WTC11 (cell line): ENCODE measurements at regions not wholly inside any gene's neighbourhood (a gene's known extent, or its start where the extent isn't known, plus 50 kb on each side); places are given as distances from the start of the nearest gene placed in this dataset.
"Not testable (repeated sequence)": the region's sequence is repeated elsewhere in the genome, so short reads cannot be mapped to it uniquely, and the experiment has no call there.

Experiments
- ATAC-seq: fragments of 200-7000 bp; cut with Tn5 transposase; 2 replicates; pipeline ENCODE4 v1.10.0; 2021; ENCODE audit warnings: mild to moderate bottlenecking, moderate library complexity
- CTCF ChIA-PET: fragments of 300-600 bp; sonication (Branson Sonifier 250); formaldehyde crosslinking; loops from one replicate; lab custom pipeline; 2021; ENCODE audit warnings: antibody characterized with exemption; lab: Charles Lee
- POLR2A ChIA-PET: fragments of 350-600 bp; sonication (Branson Sonifier 250); formaldehyde crosslinking; loops from one replicate; lab custom pipeline; 2021; ENCODE audit warnings: antibody characterized with exemption; lab: Charles Lee
- DNase-seq: peaks from one replicate; pipeline ENCODE4 v3.0.0; 2021; ENCODE audit warnings: low spot score
- H3K27ac Mint-ChIP-seq: 2 replicates; pipeline ENCODE4 v1.8.0; 2021; ENCODE audit warnings: mixed read lengths
- H3K27me3 Mint-ChIP-seq: 2 replicates; pipeline ENCODE4 v1.8.0; 2021; ENCODE audit warnings: low read depth, mild to moderate bottlenecking, moderate library complexity, mixed read lengths
- H3K36me3 Mint-ChIP-seq: 2 replicates; pipeline ENCODE4 v1.8.0; 2021; ENCODE audit warnings: mixed read lengths
- H3K4me1 Mint-ChIP-seq: 2 replicates; pipeline ENCODE4 v1.8.0; 2022; ENCODE audit warnings: mixed read lengths
- H3K4me3 Mint-ChIP-seq: 2 replicates; pipeline ENCODE4 v1.8.0; 2021; ENCODE audit warnings: mild to moderate bottlenecking, moderate library complexity, mixed read lengths
- H3K9me3 Mint-ChIP-seq: 2 replicates; pipeline ENCODE4 v1.8.0; 2021; ENCODE audit warnings: mixed read lengths
- CBFB ChIP-seq: sonication (generic); formaldehyde crosslinking; IDR thresholded peaks from 2 replicates; pipeline ENCODE4 v1.8.1; 2022; ENCODE audit warnings: mild to moderate bottlenecking, low read depth, missing genetic modification reagents
- FOXP1 ChIP-seq: sonication (generic); formaldehyde crosslinking; IDR thresholded peaks from 2 replicates; pipeline ENCODE4 v1.8.0; 2022; ENCODE audit warnings: missing genetic modification reagents, mild to moderate bottlenecking, moderate library complexity, borderline replicate concordance
- GABPB1 ChIP-seq: sonication (generic); formaldehyde crosslinking; IDR thresholded peaks from 2 replicates; pipeline ENCODE4 v1.8.1; 2023; ENCODE audit warnings: mild to moderate bottlenecking, missing genetic modification reagents
- GTF2I ChIP-seq: fragments of 250-450 bp; sonication (Bioruptor Pico); conservative IDR thresholded peaks from 2 replicates; pipeline ENCODE4 v1.4.0; 2021; ENCODE audit warnings: mild to moderate bottlenecking
- HMGA2 ChIP-seq: fragments of 250-450 bp; sonication (Bioruptor Pico); IDR thresholded peaks from 2 replicates; pipeline ENCODE4 v1.4.0; 2021; ENCODE audit warnings: mild to moderate bottlenecking, moderate library complexity
- MXD4 ChIP-seq: fragments of 250-450 bp; sonication (Bioruptor Pico); IDR thresholded peaks from 2 replicates; pipeline ENCODE4 v1.8.0; 2021; ENCODE audit warnings: mild to moderate bottlenecking, moderate library complexity, borderline replicate concordance
- MYBL2 ChIP-seq: sonication (generic); formaldehyde crosslinking; IDR thresholded peaks from 2 replicates; pipeline ENCODE4 v1.8.1; 2023; ENCODE audit warnings: mild to moderate bottlenecking, moderate library complexity, missing genetic modification reagents
- NR1H2 ChIP-seq: sonication (generic); formaldehyde crosslinking; IDR thresholded peaks from 2 replicates; pipeline ENCODE4 v1.9.0; 2021; ENCODE audit warnings: mild to moderate bottlenecking, moderate library complexity, missing genetic modification reagents
- OVOL2 ChIP-seq: fragments of 250-450 bp; sonication (Bioruptor Pico); IDR thresholded peaks from 2 replicates; pipeline ENCODE4 v1.9.0; 2021; ENCODE audit warnings: mild to moderate bottlenecking, borderline replicate concordance
- RELA ChIP-seq: sonication (generic); formaldehyde crosslinking; IDR thresholded peaks from 2 replicates; pipeline ENCODE4 v1.8.1; 2022; ENCODE audit warnings: missing genetic modification reagents, mild to moderate bottlenecking, borderline replicate concordance
- SMAD4 ChIP-seq: sonication (generic); formaldehyde crosslinking; IDR thresholded peaks from 2 replicates; pipeline ENCODE4 v1.8.0; 2022; ENCODE audit warnings: mild to moderate bottlenecking, missing genetic modification reagents
- TCF7 ChIP-seq: sonication (generic); formaldehyde crosslinking; IDR thresholded peaks from 2 replicates; pipeline ENCODE4 v1.8.0; 2022; ENCODE audit warnings: mild to moderate bottlenecking, low read depth, missing genetic modification reagents, moderate library complexity
- TP53 ChIP-seq: sonication (generic); formaldehyde crosslinking; IDR thresholded peaks from 2 replicates; pipeline ENCODE4 v1.8.1; 2023; ENCODE audit warnings: mild to moderate bottlenecking, missing genetic modification reagents
- TF ChIP-seq, protein P1 (sequence below): fragments of 250-450 bp; sonication (Bioruptor Pico); conservative IDR thresholded peaks from 2 replicates; pipeline ENCODE4 v1.9.0; 2021; ENCODE audit warnings: mild to moderate bottlenecking
- TF ChIP-seq, protein P2 (sequence below): sonication (generic); formaldehyde crosslinking; IDR thresholded peaks from 2 replicates; pipeline ENCODE4 v1.8.0; 2022; ENCODE audit warnings: mild to moderate bottlenecking, missing genetic modification reagents
- TF ChIP-seq, protein P3 (sequence below): sonication (generic); formaldehyde crosslinking; IDR thresholded peaks from 2 replicates; pipeline ENCODE4 v1.8.0; 2022; ENCODE audit warnings: mild to moderate bottlenecking, missing genetic modification reagents
- TF ChIP-seq, protein P4 (sequence below): fragments of 250-450 bp; sonication (Bioruptor Pico); IDR thresholded peaks from 2 replicates; pipeline ENCODE4 v1.9.0; 2021; ENCODE audit warnings: mild to moderate bottlenecking, borderline replicate concordance
- TF ChIP-seq, protein P5 (sequence below): sonication (generic); formaldehyde crosslinking; IDR thresholded peaks from 2 replicates; pipeline ENCODE4 v1.8.1; 2023; ENCODE audit warnings: mild to moderate bottlenecking, missing genetic modification reagents, moderate library complexity
- TF ChIP-seq, protein P6 (sequence below): sonication (generic); formaldehyde crosslinking; IDR thresholded peaks from 2 replicates; pipeline ENCODE4 v1.8.1; 2023; ENCODE audit warnings: mild to moderate bottlenecking, missing genetic modification reagents, borderline replicate concordance

DNA sequence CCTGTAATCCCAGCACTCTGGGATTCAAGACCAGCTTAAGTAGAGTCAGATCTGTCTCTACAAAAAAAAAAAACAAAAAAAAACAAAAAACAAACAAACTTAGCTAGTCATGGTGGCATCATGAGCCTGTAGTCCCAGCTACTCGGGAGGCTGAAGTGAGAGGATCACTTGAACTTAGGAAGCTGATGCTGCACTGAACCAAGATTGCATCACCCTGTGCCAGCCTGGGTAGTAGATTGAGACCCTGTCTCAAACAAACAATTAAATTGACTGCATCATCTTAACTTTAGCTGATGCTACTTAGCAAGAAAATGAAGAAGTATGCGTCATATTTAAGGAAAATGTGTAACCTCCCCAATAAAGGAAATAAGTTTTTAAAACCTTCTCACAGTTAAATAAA, 136.6 kb upstream of the ATXN7L3B start:
- POLR2A ChIA-PET: no interaction called here
- no peak for TF ChIP-seq MXD4 (CRISPR knock-in tag)
- peak; percentile 91 for TF ChIP-seq GABPB1 (CRISPR knock-in tag)
- TF ChIP-seq, all 79 proteins: peak for 1
- H3K4me3 Mint-ChIP-seq: no peak overlapping the region
- ATAC-seq (no peak), DNase-seq (no peak)
- H3K36me3 Mint-ChIP-seq: no peaks in the 10 kb centered on the region
- 0 out of 2 replicates have a peak overlapping the region, but pooled peaks have one; percentile 36 for H3K27ac Mint-ChIP-seq
- peaks cover 6% of the 10 kb centered on the region for H3K4me1 Mint-ChIP-seq
- no peaks in the 10 kb centered on the region for H3K9me3 Mint-ChIP-seq
- H3K27me3 Mint-ChIP-seq: no peaks in the 10 kb centered on the region
- CTCF ChIA-PET: no interaction called here

DNA sequence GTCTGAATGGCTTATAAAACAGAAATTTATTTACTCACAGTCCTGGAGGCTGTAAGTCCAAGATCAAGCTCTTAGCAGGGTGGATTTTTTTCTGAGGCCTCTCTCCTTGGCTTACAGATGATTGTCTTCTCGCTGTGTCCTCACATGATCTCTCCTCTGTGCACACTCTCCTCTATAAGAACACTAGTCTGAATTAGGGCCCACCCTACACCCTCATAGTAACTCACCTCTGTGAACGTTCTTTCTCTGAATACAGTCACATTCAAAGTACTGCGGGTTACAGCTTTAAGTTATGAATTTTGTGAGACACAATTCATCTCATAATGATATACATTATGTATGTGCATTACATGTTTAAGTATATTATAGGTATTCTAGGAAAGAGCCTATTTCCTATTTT, 135.7 kb upstream of the ATXN7L3B start:
- DNase-seq (no peak), ATAC-seq (no peak)
- Mint-ChIP-seq H3K27me3 (no peaks in the 10 kb centered on the region), H3K9me3 (no peaks in the 10 kb centered on the region), H3K4me3 (no peak overlapping the region), H3K36me3 (no peaks in the 10 kb centered on the region), H3K4me1 (peaks cover 12% of the 10 kb centered on the region), H3K27ac (no peak overlapping the region)
- POLR2A ChIA-PET: no interaction called here
- CTCF ChIA-PET: no interaction called here
- TF ChIP-seq, protein P1, sequence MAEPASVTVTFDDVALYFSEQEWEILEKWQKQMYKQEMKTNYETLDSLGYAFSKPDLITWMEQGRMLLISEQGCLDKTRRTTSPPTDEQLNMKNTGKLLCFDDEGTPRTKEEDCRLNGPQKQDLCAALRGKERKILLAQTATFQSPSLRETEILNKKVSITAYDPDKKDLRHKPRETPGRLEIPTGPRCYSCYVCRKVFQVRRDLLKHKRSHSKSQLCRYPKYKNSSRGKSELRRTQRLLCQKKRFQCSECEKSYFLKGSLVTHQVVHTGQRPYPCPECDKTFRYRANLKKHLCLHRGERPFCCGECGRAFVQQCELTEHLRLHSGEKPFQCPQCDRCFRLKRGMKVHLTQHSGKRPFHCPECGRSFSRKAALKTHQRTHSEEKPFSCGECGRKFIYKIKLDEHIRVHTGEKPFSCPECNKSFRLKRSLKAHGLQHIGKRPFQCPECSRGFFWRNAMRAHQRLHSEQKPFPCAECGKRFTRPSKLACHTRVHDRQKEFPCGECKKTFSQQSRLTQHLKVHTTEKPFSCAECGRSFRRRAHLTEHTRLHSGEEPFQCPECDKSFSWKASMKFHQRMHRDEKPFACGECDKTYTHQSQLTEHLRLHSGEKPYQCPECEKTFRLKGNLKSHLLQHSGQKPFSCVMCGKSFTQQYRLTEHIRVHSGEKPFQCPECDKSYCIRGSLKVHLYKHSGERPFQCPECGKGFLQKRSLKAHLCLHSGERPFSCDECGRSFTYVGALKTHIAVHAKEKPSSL (CRISPR knock-in tag): no peak
- TF ChIP-seq, protein P2, sequence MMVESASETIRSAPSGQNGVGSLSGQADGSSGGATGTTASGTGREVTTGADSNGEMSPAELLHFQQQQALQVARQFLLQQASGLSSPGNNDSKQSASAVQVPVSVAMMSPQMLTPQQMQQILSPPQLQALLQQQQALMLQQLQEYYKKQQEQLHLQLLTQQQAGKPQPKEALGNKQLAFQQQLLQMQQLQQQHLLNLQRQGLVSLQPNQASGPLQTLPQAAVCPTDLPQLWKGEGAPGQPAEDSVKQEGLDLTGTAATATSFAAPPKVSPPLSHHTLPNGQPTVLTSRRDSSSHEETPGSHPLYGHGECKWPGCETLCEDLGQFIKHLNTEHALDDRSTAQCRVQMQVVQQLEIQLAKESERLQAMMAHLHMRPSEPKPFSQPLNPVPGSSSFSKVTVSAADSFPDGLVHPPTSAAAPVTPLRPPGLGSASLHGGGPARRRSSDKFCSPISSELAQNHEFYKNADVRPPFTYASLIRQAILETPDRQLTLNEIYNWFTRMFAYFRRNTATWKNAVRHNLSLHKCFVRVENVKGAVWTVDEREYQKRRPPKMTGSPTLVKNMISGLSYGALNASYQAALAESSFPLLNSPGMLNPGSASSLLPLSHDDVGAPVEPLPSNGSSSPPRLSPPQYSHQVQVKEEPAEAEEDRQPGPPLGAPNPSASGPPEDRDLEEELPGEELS (CRISPR knock-in tag): no peak
- TF ChIP-seq TCF7 (CRISPR knock-in tag) (no peak), OVOL2 (no peak), GTF2I (CRISPR knock-in tag) (no peak), RELA (CRISPR knock-in tag) (no peak), SMAD4 (CRISPR knock-in tag) (no peak), NR1H2 (CRISPR knock-in tag) (no peak), CBFB (CRISPR knock-in tag) (no peak), FOXP1 (CRISPR knock-in tag) (no peak), HMGA2 (no peak), MYBL2 (CRISPR knock-in tag) (no peak), TP53 (CRISPR knock-in tag) (no peak)
- TF ChIP-seq, protein P3, sequence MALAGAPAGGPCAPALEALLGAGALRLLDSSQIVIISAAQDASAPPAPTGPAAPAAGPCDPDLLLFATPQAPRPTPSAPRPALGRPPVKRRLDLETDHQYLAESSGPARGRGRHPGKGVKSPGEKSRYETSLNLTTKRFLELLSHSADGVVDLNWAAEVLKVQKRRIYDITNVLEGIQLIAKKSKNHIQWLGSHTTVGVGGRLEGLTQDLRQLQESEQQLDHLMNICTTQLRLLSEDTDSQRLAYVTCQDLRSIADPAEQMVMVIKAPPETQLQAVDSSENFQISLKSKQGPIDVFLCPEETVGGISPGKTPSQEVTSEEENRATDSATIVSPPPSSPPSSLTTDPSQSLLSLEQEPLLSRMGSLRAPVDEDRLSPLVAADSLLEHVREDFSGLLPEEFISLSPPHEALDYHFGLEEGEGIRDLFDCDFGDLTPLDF (CRISPR knock-in tag): no peak
- TF ChIP-seq, protein P4, sequence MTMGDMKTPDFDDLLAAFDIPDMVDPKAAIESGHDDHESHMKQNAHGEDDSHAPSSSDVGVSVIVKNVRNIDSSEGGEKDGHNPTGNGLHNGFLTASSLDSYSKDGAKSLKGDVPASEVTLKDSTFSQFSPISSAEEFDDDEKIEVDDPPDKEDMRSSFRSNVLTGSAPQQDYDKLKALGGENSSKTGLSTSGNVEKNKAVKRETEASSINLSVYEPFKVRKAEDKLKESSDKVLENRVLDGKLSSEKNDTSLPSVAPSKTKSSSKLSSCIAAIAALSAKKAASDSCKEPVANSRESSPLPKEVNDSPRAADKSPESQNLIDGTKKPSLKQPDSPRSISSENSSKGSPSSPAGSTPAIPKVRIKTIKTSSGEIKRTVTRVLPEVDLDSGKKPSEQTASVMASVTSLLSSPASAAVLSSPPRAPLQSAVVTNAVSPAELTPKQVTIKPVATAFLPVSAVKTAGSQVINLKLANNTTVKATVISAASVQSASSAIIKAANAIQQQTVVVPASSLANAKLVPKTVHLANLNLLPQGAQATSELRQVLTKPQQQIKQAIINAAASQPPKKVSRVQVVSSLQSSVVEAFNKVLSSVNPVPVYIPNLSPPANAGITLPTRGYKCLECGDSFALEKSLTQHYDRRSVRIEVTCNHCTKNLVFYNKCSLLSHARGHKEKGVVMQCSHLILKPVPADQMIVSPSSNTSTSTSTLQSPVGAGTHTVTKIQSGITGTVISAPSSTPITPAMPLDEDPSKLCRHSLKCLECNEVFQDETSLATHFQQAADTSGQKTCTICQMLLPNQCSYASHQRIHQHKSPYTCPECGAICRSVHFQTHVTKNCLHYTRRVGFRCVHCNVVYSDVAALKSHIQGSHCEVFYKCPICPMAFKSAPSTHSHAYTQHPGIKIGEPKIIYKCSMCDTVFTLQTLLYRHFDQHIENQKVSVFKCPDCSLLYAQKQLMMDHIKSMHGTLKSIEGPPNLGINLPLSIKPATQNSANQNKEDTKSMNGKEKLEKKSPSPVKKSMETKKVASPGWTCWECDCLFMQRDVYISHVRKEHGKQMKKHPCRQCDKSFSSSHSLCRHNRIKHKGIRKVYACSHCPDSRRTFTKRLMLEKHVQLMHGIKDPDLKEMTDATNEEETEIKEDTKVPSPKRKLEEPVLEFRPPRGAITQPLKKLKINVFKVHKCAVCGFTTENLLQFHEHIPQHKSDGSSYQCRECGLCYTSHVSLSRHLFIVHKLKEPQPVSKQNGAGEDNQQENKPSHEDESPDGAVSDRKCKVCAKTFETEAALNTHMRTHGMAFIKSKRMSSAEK (CRISPR knock-in tag): no peak
- TF ChIP-seq, protein P5, sequence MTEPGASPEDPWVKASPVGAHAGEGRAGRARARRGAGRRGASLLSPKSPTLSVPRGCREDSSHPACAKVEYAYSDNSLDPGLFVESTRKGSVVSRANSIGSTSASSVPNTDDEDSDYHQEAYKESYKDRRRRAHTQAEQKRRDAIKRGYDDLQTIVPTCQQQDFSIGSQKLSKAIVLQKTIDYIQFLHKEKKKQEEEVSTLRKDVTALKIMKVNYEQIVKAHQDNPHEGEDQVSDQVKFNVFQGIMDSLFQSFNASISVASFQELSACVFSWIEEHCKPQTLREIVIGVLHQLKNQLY: no peak
- TF ChIP-seq, protein P6, sequence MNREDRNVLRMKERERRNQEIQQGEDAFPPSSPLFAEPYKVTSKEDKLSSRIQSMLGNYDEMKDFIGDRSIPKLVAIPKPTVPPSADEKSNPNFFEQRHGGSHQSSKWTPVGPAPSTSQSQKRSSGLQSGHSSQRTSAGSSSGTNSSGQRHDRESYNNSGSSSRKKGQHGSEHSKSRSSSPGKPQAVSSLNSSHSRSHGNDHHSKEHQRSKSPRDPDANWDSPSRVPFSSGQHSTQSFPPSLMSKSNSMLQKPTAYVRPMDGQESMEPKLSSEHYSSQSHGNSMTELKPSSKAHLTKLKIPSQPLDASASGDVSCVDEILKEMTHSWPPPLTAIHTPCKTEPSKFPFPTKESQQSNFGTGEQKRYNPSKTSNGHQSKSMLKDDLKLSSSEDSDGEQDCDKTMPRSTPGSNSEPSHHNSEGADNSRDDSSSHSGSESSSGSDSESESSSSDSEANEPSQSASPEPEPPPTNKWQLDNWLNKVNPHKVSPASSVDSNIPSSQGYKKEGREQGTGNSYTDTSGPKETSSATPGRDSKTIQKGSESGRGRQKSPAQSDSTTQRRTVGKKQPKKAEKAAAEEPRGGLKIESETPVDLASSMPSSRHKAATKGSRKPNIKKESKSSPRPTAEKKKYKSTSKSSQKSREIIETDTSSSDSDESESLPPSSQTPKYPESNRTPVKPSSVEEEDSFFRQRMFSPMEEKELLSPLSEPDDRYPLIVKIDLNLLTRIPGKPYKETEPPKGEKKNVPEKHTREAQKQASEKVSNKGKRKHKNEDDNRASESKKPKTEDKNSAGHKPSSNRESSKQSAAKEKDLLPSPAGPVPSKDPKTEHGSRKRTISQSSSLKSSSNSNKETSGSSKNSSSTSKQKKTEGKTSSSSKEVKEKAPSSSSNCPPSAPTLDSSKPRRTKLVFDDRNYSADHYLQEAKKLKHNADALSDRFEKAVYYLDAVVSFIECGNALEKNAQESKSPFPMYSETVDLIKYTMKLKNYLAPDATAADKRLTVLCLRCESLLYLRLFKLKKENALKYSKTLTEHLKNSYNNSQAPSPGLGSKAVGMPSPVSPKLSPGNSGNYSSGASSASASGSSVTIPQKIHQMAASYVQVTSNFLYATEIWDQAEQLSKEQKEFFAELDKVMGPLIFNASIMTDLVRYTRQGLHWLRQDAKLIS: no peak

DNA sequence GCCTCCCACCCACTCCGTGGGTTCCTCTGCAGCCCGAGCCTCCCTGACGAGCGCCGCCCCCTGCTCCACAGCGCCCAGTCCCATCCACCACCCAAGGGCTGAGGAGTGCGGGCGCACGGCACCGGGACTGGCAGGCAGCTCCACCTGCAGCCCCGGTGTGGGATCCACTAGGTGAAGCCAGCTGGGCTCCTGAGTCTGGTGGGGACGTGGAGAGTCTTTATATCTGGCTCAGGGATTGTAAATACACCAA, 134.5 kb upstream of the ATXN7L3B start:
- H3K27ac Mint-ChIP-seq, H3K36me3 Mint-ChIP-seq, POLR2A ChIA-PET, H3K4me3 Mint-ChIP-seq, DNase-seq, H3K27me3 Mint-ChIP-seq, H3K9me3 Mint-ChIP-seq, ATAC-seq: not testable (repeated sequence)
- peaks cover 12% of the 10 kb centered on the region for H3K4me1 Mint-ChIP-seq
- CTCF ChIA-PET: interaction anchor here (0.6 to 1.8 kb wide), 2 partner anchors 13 to 27 kb away, joined by 3 to 6 read pairs; no protein-coding TSS in a partner anchor
